Lung (tissue), 11 donors: ENCODE measurements at regions not wholly inside any gene's neighbourhood (a gene's known extent, or its start where the extent isn't known, plus 50 kb on each side); places are given as distances from the start of the nearest gene placed in this dataset.

ENCODE experiments used
- ATAC-seq: fragments of 200-7000 bp; cut with Tn5 transposase; one replicate; pipeline ENCODE4 v1.9.1; 2020; ENCODE audit warnings: moderate number of reproducible peaks; ENCODE audit not compliant: insufficient read depth, low FRiP score
- DNase-seq, 3 donors: peaks; one replicate each; pipeline ENCODE4 v3.0.0-alpha.2; 2013 to 2017
- H3K27ac ChIP-seq, 2 donors: one replicate each; pipeline ENCODE4 v1.5.1; 2013; ENCODE audit warnings: mild to moderate bottlenecking in 2 of 2, moderate library complexity in 2 of 2, control low read depth in 1 of 2, inconsistent platforms in 1 of 2, low read depth in 1 of 2, low read length in 1 of 2
- H3K27me3 ChIP-seq, 3 donors: one replicate each; pipeline ENCODE4 v1.5.1; 2013; ENCODE audit warnings: low read length in 2 of 3; ENCODE audit not compliant: control insufficient read depth in 3 of 3, insufficient read depth in 3 of 3
- H3K36me3 ChIP-seq, 4 donors: one replicate each; pipeline ENCODE4 v1.5.1; 2013; ENCODE audit warnings: low read length in 4 of 4, mild to moderate bottlenecking in 1 of 4, moderate library complexity in 1 of 4; ENCODE audit not compliant: control insufficient read depth in 4 of 4, insufficient read depth in 4 of 4
- H3K4me1 ChIP-seq, 5 donors: one replicate each; pipeline ENCODE4 v1.5.1; 2013; ENCODE audit warnings: low read length in 5 of 5, mild to moderate bottlenecking in 2 of 5, moderate library complexity in 1 of 5; ENCODE audit not compliant: control insufficient read depth in 5 of 5, insufficient read depth in 5 of 5
- H3K4me3 ChIP-seq: one replicate; pipeline ENCODE4 v1.5.1; 2013; ENCODE audit warnings: mild to moderate bottlenecking, control low read depth, moderate library complexity
- H3K9ac ChIP-seq, 2 donors: one replicate each; pipeline ENCODE4 v1.5.1; 2013; ENCODE audit warnings: low read length in 2 of 2, control low read depth in 1 of 2; ENCODE audit not compliant: insufficient read depth in 1 of 2
- H3K9me3 ChIP-seq, 4 donors: one replicate each; pipeline ENCODE4 v1.5.1; 2013; ENCODE audit warnings: low read length in 3 of 4, mild to moderate bottlenecking in 1 of 4, moderate library complexity in 1 of 4; ENCODE audit not compliant: control insufficient read depth in 4 of 4, insufficient read depth in 3 of 4
- CTCF ChIP-seq: IDR thresholded peaks from 2 replicates; pipeline ENCODE4 v1.5.1; 2012; ENCODE audit warnings: mild to moderate bottlenecking; ENCODE audit errors: control extremely low read depth, extremely low read depth
- WGBS, 2 donors: extraction: QIAGEN DNeasy Blood & Tissue Kit; methylation state at CpG; one replicate each; pipeline ENCODE4 v1.1.7; 2013; 5-methylcytosine and 5-hydroxymethylcytosine counted together
- donor health status: control.
- donor health status: control.
- donor health status: Bipolar disorder and iron deficiency.
- donor health status: healthy.
- donor health status: DM: yes; HTN: yes; CAD: no.

GRCh38 chr4:71113294-71113693 lies 119.8 kb downstream of the DCK start:
- TF ChIP-seq CTCF = no peak
- H3K36me3 ChIP-seq = no peaks in the 10 kb centered on the region

GRCh38 chr4:71120831-71121524 lies 127.5 kb downstream of the DCK start:
- Histone ChIP-seq H3K27me3 (no peaks in the 10 kb centered on the region), H3K9ac (no peak overlapping the region), H3K9me3 (peaks cover 0 to 3% (median 0%) of the 10 kb centered on the region in 4 donors), H3K4me3 (no peak overlapping the region), H3K27ac (no peak overlapping the region), H3K4me1 (no peaks in the 10 kb centered on the region), H3K36me3 (no peaks in the 10 kb centered on the region)
- no peak for ATAC-seq
- no peak for TF ChIP-seq CTCF
- no peak for DNase-seq
- 93% methylated on average over 33 to 37 of the region's 37 CpGs for WGBS, 2 donors

More at GRCh38 chr4:71113294-71113693, 119.8 kb downstream of the DCK start:
- no peak overlapping the region for H3K9ac ChIP-seq
- no peak overlapping the region for H3K27ac ChIP-seq
- H3K27me3 ChIP-seq = no peaks in the 10 kb centered on the region
- WGBS, 2 donors = 95 to 100% methylated on average over 1 of the region's 1 CpG
- ATAC-seq (no peak), DNase-seq (no peak)
- no peak overlapping the region for H3K4me3 ChIP-seq
- no peaks in the 10 kb centered on the region for H3K9me3 ChIP-seq
- no peaks in the 10 kb centered on the region for H3K4me1 ChIP-seq

DNA sequence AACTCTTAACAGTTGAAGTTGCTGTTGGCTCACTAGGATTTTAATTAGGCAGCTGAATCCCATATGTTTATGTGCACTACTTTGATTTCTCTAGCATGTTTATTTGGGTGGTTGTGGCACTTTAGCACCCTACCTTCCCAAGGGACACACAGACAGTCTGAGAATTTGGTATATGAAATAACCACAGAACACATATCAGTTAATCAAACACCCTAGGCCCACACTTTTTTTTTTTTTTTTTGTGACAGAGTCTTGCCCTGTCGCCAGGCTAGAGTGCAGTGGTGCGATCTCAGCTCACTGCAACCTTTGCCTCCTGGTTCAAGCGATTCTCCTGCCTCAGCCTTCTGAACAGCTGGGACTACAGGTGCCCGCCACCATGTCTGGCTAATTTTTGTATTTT lies 130.5 kb downstream of the DCK start:
- Histone ChIP-seq H3K36me3 (no peaks in the 10 kb centered on the region), H3K9me3 (peaks cover 0 to 3% (median 0%) of the 10 kb centered on the region in 4 donors), H3K4me1 (no peaks in the 10 kb centered on the region), H3K9ac (no peak overlapping the region), H3K4me3 (no peak overlapping the region), H3K27ac (no peak overlapping the region), H3K27me3 (no peaks in the 10 kb centered on the region)
- ATAC-seq = no peak
- WGBS, 2 donors = 92 to 93% methylated on average over 4 of the region's 4 CpGs
- DNase-seq = no peak
- no peak for TF ChIP-seq CTCF

GRCh38 chr4:71125137-71125536 lies 131.7 kb downstream of the DCK start:
- no peak for TF ChIP-seq CTCF
- DNase-seq = no peak
- WGBS, 2 donors = 77 to 91% methylated on average over 4 of the region's 4 CpGs

More at GRCh38 chr4:71125137-71125536, 131.7 kb downstream of the DCK start:
- peaks cover 0 to 3% (median 0%) of the 10 kb centered on the region in 4 donors for H3K9me3 ChIP-seq
- no peaks in the 10 kb centered on the region for H3K27me3 ChIP-seq
- no peaks in the 10 kb centered on the region for H3K36me3 ChIP-seq
- no peak overlapping the region for H3K4me3 ChIP-seq
- no peak overlapping the region for H3K27ac ChIP-seq
- H3K9ac ChIP-seq = no peak overlapping the region
- H3K4me1 ChIP-seq = no peaks in the 10 kb centered on the region
- no peak for ATAC-seq
